Fibroblast of villous mesenchyme (primary cell): ENCODE measurements at regions not wholly inside any gene's neighbourhood (a gene's known extent, or its start where the extent isn't known, plus 50 kb on each side); places are given as distances from the start of the nearest gene placed in this dataset.
"Not testable (repeated sequence)": the region's sequence is repeated elsewhere in the genome, so short reads cannot be mapped to it uniquely, and the experiment has no call there.

ENCODE experiments used
- DNase-seq: peaks from one replicate; pipeline ENCODE4 v3.0.0-alpha.2; 2010; ENCODE audit warnings: low read depth
- H3K4me3 ChIP-seq: 2 replicates; pipeline ENCODE4 v1.5.1; 2011; ENCODE audit warnings: low read depth, mild to moderate bottlenecking, low read length

- DNase-seq = peak; percentile 17
These were observed 164.4 kb downstream of the CWH43 start for GRCh38 chr4:49150351-49151083.

GRCh38 chr4:49153011-49153410 is 166.9 kb downstream of the CWH43 start:
- H3K4me3 ChIP-seq, DNase-seq: not testable (repeated sequence)

More at GRCh38 chr4:49150351-49151083, 164.4 kb downstream of the CWH43 start:
- H3K4me3 ChIP-seq = not testable (repeated sequence)

GRCh38 chr4:49154308-49155103 is 168.4 kb downstream of the CWH43 start:
- peak; percentile 67 for DNase-seq
- H3K4me3 ChIP-seq = not testable (repeated sequence)

GRCh38 chr4:49155270-49155669 is 169.2 kb downstream of the CWH43 start:
- H3K4me3 ChIP-seq, DNase-seq: not testable (repeated sequence)

GRCh38 chr4:49156309-49156708 is 170.2 kb downstream of the CWH43 start:
- not testable (repeated sequence) for DNase-seq, H3K4me3 ChIP-seq

- not testable (repeated sequence) for DNase-seq, H3K4me3 ChIP-seq
These were observed 171.6 kb downstream of the CWH43 start for GRCh38 chr4:49157630-49158029.

- not testable (repeated sequence) for H3K4me3 ChIP-seq, DNase-seq
These were observed 175.1 kb downstream of the CWH43 start for GRCh38 chr4:49161111-49161541.

- not testable (repeated sequence) for DNase-seq, H3K4me3 ChIP-seq
These were observed 178.8 kb downstream of the CWH43 start for GRCh38 chr4:49164916-49165315.

GRCh38 chr4:49177847-49178246 is 191.8 kb downstream of the CWH43 start:
- H3K4me3 ChIP-seq, DNase-seq: not testable (repeated sequence)

- H3K4me3 ChIP-seq, DNase-seq: not testable (repeated sequence)
These were observed 195.0 kb downstream of the CWH43 start for GRCh38 chr4:49181088-49181487.

GRCh38 chr4:49211396-49212194 is 225.5 kb downstream of the CWH43 start:
- not testable (repeated sequence) for H3K4me3 ChIP-seq, DNase-seq

GRCh38 chr4:49213250-49213649 is 227.2 kb downstream of the CWH43 start:
- not testable (repeated sequence) for H3K4me3 ChIP-seq, DNase-seq

GRCh38 chr4:49213750-49214149 is 227.7 kb downstream of the CWH43 start:
- DNase-seq = not testable (repeated sequence)

GRCh38 chr4:49214453-49215081 is 228.5 kb downstream of the CWH43 start:
- not testable (repeated sequence) for DNase-seq

More at GRCh38 chr4:49213750-49214149, 227.7 kb downstream of the CWH43 start:
- not testable (repeated sequence) for H3K4me3 ChIP-seq

GRCh38 chr4:49215082-49215479 is 229.0 kb downstream of the CWH43 start:
- not testable (repeated sequence) for H3K4me3 ChIP-seq, DNase-seq

More at GRCh38 chr4:49214453-49215081, 228.5 kb downstream of the CWH43 start:
- not testable (repeated sequence) for H3K4me3 ChIP-seq

GRCh38 chr4:49216606-49217005 is 230.5 kb downstream of the CWH43 start:
- not testable (repeated sequence) for H3K4me3 ChIP-seq, DNase-seq
